ENCODE measurements at regions not wholly inside any gene's neighbourhood (a gene's known extent, or its start where the extent isn't known, plus 50 kb on each side); places are given as distances from the start of the nearest gene placed in this dataset.

DNA sequence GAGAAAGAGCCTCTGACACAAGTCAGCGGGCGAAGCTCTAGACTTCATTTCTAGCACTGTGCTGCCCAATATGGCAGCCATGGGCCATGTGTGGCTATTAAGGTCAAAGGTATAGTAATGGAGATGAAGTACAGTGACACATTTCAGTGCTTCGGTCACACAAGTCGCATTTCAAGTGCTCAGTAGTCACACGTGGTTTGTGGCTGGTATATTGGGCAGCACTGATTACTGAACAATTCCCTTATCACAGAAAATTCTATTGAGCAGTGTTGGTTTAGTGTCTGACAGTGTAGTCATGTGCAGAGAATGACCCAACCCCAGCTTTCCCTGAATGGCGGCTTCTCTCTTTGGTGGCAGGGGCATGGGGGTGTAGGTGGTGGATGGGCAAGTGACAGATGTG, 84.9 kb upstream of the SDK2 start:
- ATAC-seq (ENCODE audit: low FRiP score) (no peak), DNase-seq (ENCODE audit: low spot score) (no peak)
- TF ChIP-seq, protein P1, sequence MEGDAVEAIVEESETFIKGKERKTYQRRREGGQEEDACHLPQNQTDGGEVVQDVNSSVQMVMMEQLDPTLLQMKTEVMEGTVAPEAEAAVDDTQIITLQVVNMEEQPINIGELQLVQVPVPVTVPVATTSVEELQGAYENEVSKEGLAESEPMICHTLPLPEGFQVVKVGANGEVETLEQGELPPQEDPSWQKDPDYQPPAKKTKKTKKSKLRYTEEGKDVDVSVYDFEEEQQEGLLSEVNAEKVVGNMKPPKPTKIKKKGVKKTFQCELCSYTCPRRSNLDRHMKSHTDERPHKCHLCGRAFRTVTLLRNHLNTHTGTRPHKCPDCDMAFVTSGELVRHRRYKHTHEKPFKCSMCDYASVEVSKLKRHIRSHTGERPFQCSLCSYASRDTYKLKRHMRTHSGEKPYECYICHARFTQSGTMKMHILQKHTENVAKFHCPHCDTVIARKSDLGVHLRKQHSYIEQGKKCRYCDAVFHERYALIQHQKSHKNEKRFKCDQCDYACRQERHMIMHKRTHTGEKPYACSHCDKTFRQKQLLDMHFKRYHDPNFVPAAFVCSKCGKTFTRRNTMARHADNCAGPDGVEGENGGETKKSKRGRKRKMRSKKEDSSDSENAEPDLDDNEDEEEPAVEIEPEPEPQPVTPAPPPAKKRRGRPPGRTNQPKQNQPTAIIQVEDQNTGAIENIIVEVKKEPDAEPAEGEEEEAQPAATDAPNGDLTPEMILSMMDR (IDR thresholded peaks at IDR 0.05): no peak

DNA sequence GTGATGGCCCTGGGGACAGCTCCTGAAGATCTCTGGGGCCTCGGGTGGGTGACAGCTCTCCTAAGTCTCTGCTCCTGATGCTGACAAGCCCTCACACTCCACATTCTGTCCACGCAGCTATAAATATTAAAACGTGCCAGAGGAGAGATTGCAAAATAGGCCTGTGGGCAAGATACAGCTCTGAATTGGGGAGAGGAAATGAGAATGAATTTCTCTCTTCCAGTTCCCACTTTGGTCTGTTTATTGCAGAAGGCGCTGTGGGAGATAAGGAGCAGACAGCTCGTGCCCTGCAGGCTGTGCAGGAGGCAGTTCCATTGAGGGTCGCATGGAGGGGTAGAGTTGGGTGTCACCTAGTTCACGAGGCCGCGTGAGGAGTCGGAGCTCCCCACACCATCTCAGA, 87.5 kb upstream of the SDK2 start:
- ATAC-seq (ENCODE audit: low FRiP score): no peak
- no peak for DNase-seq (ENCODE audit: low spot score)
- TF ChIP-seq, protein P1 (IDR thresholded peaks at IDR 0.05): no peak

DNA sequence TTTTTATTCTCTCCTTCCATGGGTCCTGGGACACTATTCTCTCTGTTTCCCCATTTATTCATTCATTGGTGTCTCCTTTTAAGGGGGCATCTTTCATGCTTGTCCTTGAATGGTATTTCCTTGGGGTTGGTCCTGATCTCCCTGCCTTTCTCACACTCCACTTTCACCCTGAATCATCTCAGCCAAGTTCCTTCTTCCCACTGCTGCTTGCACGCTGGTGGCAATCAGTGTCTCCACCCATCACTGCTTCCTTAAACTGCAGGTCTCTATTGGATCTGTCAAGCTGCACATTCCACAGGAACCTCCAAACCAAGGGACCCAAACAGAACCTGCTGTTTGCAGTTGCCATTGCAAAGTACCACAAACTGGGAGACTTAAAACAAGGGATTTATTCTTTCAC, 89.3 kb upstream of the SDK2 start:
- no peak for ATAC-seq (ENCODE audit: low FRiP score)
- TF ChIP-seq, protein P1 (IDR thresholded peaks at IDR 0.05): no peak

DNA sequence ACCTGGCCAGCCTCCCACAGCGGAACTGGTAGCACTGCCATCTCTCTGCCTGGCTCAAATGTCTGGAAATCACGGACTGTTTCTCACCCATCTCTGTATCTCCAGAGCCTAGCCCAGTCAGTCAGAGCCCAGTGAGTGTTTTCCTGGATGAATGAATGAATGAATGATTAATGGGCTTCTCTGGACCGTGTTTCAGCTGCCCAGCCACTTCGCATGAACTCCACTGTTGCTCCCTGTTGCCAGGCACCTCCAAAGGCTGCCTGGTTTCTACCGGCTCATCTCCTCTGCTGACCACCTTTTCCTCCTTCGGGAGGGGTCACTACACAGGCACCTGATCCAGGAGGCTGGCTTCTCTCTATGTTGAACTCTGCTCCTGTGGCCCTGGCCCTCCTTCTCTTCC, 91.0 kb upstream of the SDK2 start:
- DNase-seq (ENCODE audit: low spot score) (no peak), ATAC-seq (ENCODE audit: low FRiP score) (no peak)
- TF ChIP-seq, protein P1 (IDR thresholded peaks at IDR 0.05): no peak

More for the DNA sequence above, 89.3 kb upstream of the SDK2 start:
- DNase-seq (ENCODE audit: low spot score): no peak

DNA sequence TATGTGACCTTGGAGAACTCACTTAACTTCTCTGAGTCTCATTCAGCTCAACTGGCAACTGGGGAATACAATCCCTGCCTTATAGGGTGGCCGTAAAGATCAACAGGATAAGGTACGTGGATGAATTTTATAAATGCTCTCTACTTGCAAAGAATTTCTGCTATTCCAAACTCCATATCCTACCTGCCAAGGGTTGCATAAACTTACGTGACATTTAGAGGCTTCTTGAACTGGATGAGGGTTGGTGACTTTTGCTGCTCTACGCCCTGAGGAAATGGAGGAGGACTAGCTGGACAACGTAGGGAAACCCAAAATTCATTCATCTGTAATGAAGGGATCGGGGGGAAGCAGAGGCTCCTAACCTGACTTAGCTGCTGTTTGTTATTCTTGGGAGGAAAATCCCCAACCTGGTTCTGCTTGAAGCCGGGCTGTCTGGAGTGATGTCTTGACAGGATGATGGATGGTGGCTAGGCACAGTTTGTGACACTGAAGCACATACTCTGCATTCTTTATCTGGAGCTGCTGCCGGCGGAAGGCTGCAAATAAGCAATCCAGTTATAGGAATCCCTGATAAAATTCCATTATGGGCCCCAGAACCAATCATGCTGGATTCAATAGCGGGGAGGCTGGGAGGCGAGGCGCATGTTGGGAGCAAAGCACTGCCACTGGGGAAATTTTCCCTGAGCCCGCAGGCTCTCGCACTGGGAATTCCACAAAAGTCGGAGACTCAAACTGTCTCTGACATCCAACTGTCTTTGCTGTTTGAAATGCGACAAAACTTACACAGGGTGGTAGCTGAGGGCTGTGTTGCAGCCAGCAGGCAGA, 94.7 kb upstream of the SDK2 start:
- DNase-seq (ENCODE audit: low spot score) (no peak), ATAC-seq (ENCODE audit: low FRiP score) (no peak)
- TF ChIP-seq, protein P1 (IDR thresholded peaks at IDR 0.05): no peak

DNA sequence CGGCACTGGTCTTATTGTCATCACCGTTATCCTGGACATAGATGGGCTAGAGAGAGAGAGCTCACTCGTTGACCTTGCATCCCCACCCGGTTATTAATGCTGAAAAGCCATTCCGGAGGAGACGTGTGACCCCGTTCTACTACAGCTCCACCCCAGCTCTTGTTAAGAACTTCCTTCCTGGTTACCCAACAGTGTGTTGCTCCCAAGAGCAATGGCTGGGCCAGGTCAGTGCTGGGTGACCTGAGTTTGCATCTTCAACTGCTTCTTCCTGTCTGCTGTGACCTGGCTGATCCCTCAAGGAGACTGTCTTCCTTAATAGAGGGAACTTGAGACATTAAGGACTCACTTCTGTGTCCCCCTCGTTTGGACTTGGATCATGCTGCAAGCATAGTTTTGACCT, 96.1 kb upstream of the SDK2 start:
- ATAC-seq (ENCODE audit: low FRiP score): no peak
- TF ChIP-seq, protein P1 (IDR thresholded peaks at IDR 0.05): no peak
- no peak for DNase-seq (ENCODE audit: low spot score)

DNA sequence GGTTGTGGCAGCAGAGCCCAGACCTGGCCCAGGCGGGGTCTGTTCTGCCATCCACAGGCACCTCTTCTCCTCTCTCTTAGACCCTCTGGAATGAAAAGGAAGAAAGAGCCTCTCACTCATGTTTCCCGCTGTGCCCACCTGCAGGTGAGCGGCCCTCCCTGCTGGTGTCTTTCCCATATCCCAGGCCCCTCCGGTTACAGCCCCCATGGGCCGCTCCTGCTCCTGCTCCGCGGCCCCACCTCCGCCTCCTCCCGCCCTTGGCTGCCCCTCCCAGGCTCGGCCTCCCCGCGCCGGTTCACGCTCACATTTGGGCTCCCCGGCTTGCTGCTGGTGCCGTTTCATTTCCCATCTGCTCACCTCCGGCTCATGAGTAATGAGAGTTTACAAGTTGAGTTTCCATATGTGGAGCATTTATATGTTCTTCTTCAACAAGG, 98.7 kb upstream of the SDK2 start:
- DNase-seq (ENCODE audit: low spot score) (no peak), ATAC-seq (ENCODE audit: low FRiP score) (no peak)
- TF ChIP-seq, protein P1 (IDR thresholded peaks at IDR 0.05): no peak

All from omental fat pad (tissue), 3 donors.